H9 (cell line): ENCODE measurements at regions not wholly inside any gene's neighbourhood (a gene's known extent, or its start where the extent isn't known, plus 50 kb on each side); places are given as distances from the start of the nearest gene placed in this dataset.

Experiments used
- DNase-seq: peaks from one replicate; pipeline ENCODE4 v3.0.0-alpha.2; 2017
- H2AFZ ChIP-seq: one replicate; pipeline ENCODE4 v1.6.1; 2013; ENCODE audit warnings: mild to moderate bottlenecking, low read length, control low read depth, moderate library complexity
- H2AK5ac ChIP-seq: 2 replicates; pipeline ENCODE4 v1.6.1; 2013; ENCODE audit warnings: low read length, control low read depth, mixed read lengths; ENCODE audit not compliant: insufficient read length
- H2BK120ac ChIP-seq: one replicate; pipeline ENCODE4 v1.6.1; 2013; ENCODE audit warnings: low read depth, mild to moderate bottlenecking, low read length, control low read depth, inconsistent platforms; ENCODE audit not compliant: poor library complexity, severe bottlenecking
- H2BK12ac ChIP-seq: 2 replicates; pipeline ENCODE4 v1.6.1; 2013; ENCODE audit warnings: low read length, control low read depth, mixed read lengths, low read depth; ENCODE audit not compliant: insufficient read length
- H2BK15ac ChIP-seq: 2 replicates; pipeline ENCODE4 v1.6.1; 2013; ENCODE audit warnings: low read depth, low read length, control low read depth
- H2BK20ac ChIP-seq: one replicate; pipeline ENCODE4 v1.6.1; 2013; ENCODE audit warnings: low read depth, mild to moderate bottlenecking, low read length, control low read depth, inconsistent platforms; ENCODE audit not compliant: poor library complexity, severe bottlenecking
- H2BK5ac ChIP-seq: 2 replicates; pipeline ENCODE4 v1.6.1; 2013; ENCODE audit warnings: low read length, control low read depth, mixed read lengths; ENCODE audit not compliant: insufficient read length
- H3K14ac ChIP-seq: 2 replicates; pipeline ENCODE4 v1.6.1; 2013; ENCODE audit warnings: low read length, control low read depth; ENCODE audit not compliant: insufficient read depth
- H3K18ac ChIP-seq: 2 replicates; pipeline ENCODE4 v1.6.1; 2013; ENCODE audit warnings: low read depth, mild to moderate bottlenecking, mixed read lengths, low read length, control low read depth; ENCODE audit not compliant: insufficient read length
- H3K23ac ChIP-seq: 2 replicates; pipeline ENCODE4 v1.6.1; 2013; ENCODE audit warnings: low read length, control low read depth, mixed read lengths, low read depth; ENCODE audit not compliant: insufficient read length
- H3K23me2 ChIP-seq: 2 replicates; pipeline ENCODE4 v1.6.1; 2013; ENCODE audit warnings: low read depth, mild to moderate bottlenecking, mixed read lengths, low read length, control low read depth; ENCODE audit not compliant: insufficient read length, poor library complexity, severe bottlenecking
- H3K27ac ChIP-seq: 2 replicates; pipeline ENCODE4 v1.5.1; 2013; ENCODE audit warnings: low read length, control low read depth, mixed read lengths, low read depth; ENCODE audit not compliant: insufficient read length
- H3K27me3 ChIP-seq: 2 replicates; pipeline ENCODE4 v1.6.1; 2013; ENCODE audit warnings: low read length, control low read depth, inconsistent platforms; ENCODE audit not compliant: insufficient read depth
- H3K4ac ChIP-seq: 2 replicates; pipeline ENCODE4 v1.6.1; 2013; ENCODE audit warnings: low read depth, mild to moderate bottlenecking, control low read depth, inconsistent platforms, low read length, moderate library complexity
- H3K4me1 ChIP-seq: 2 replicates; pipeline ENCODE4 v1.6.1; 2013; ENCODE audit warnings: low read length, control low read depth, inconsistent platforms; ENCODE audit not compliant: insufficient read depth
- H3K4me2 ChIP-seq: 2 replicates; pipeline ENCODE4 v1.6.1; 2013; ENCODE audit warnings: low read length, control low read depth, mixed read lengths; ENCODE audit not compliant: insufficient read length, insufficient read depth
- H3K56ac ChIP-seq: 2 replicates; pipeline ENCODE4 v1.6.1; 2013; ENCODE audit warnings: low read depth, mild to moderate bottlenecking, mixed read lengths, low read length, control low read depth; ENCODE audit not compliant: insufficient read length
- H3K79me1 ChIP-seq: 2 replicates; pipeline ENCODE4 v1.6.1; 2013; ENCODE audit warnings: low read depth, mild to moderate bottlenecking, moderate library complexity, low read length, control low read depth, inconsistent platforms; ENCODE audit not compliant: insufficient read depth, poor library complexity, severe bottlenecking
- H3K79me2 ChIP-seq: 2 replicates; pipeline ENCODE4 v1.6.1; 2013; ENCODE audit warnings: low read length, control low read depth, inconsistent platforms; ENCODE audit not compliant: insufficient read depth
- H3K9ac ChIP-seq: 2 replicates; pipeline ENCODE4 v1.6.1; 2013; ENCODE audit warnings: low read length, control low read depth, mixed read lengths; ENCODE audit not compliant: insufficient read length; ENCODE audit errors: extremely low read depth
- H3K9me3 ChIP-seq: one replicate; pipeline ENCODE4 v1.6.1; 2013; ENCODE audit warnings: low read depth, low read length, inconsistent platforms; ENCODE audit not compliant: control insufficient read depth
- H3T11ph ChIP-seq: one replicate; pipeline ENCODE4 v1.6.1; 2013; ENCODE audit warnings: mild to moderate bottlenecking, low read length, control low read depth, inconsistent platforms
- H4K20me1 ChIP-seq: one replicate; pipeline ENCODE4 v1.6.1; 2013; ENCODE audit not compliant: control insufficient read depth, insufficient read length, insufficient read depth
- H4K5ac ChIP-seq: 2 replicates; pipeline ENCODE4 v1.6.1; 2013; ENCODE audit warnings: low read depth, mild to moderate bottlenecking, mixed read lengths, low read length, control low read depth; ENCODE audit not compliant: insufficient read length
- H4K8ac ChIP-seq: replicated peaks from 2 replicates; pipeline ENCODE4 v1.6.1; 2013; ENCODE audit warnings: low read length, control low read depth, mixed read lengths, low read depth; ENCODE audit not compliant: insufficient read length
- H4K91ac ChIP-seq: 2 replicates; pipeline ENCODE4 v1.6.1; 2013; ENCODE audit warnings: low read depth, mild to moderate bottlenecking, moderate library complexity, mixed read lengths, low read length, control low read depth; ENCODE audit not compliant: insufficient read length
- H3K27ac Mint-ChIP-seq, 3 experiments: 2 replicates in 2 of 3; 3 replicates in 1 of 3; pipeline ENCODE4 v1.8.0; 2020 to 2021; ENCODE audit warnings: mixed read lengths in 3 of 3, mild to moderate bottlenecking in 1 of 3, moderate library complexity in 1 of 3
- H3K27me3 Mint-ChIP-seq: 2 replicates; pipeline ENCODE4 v1.8.0; 2021; ENCODE audit warnings: low read depth, mild to moderate bottlenecking, moderate library complexity, mixed read lengths
- H3K36me3 Mint-ChIP-seq, 3 experiments: 2 replicates in 2 of 3; 3 replicates in 1 of 3; pipeline ENCODE4 v1.8.0; 2020 to 2021; ENCODE audit warnings: low read depth in 3 of 3, mixed read lengths in 3 of 3; ENCODE audit not compliant: insufficient read depth in 1 of 3
- H3K4me1 Mint-ChIP-seq, 2 experiments: 2 replicates each; pipeline ENCODE4 v1.8.0; 2020; ENCODE audit warnings: mixed read lengths in 2 of 2
- H3K4me3 Mint-ChIP-seq, 2 experiments: 2 replicates in 1 of 2; 3 replicates in 1 of 2; pipeline ENCODE4 v1.8.0; 2020 to 2021; ENCODE audit warnings: mild to moderate bottlenecking in 2 of 2, mixed read lengths in 2 of 2, moderate library complexity in 1 of 2
- H3K9me3 Mint-ChIP-seq, 2 experiments: 2 replicates in 1 of 2; 3 replicates in 1 of 2; pipeline ENCODE4 v1.8.0; 2020; ENCODE audit warnings: mild to moderate bottlenecking in 2 of 2, mixed read lengths in 2 of 2, moderate library complexity in 1 of 2
- WGBS: extraction: QIAGEN DNeasy Blood & Tissue Kit; methylation state at CpG from one replicate; pipeline ENCODE4 v1.1.7; 2013; ENCODE audit warnings: missing lambda C conversion rate, low lambda C conversion rate, mixed read lengths; ENCODE audit not compliant: insufficient read length; ENCODE audit errors: extremely low coverage; 5-methylcytosine and 5-hydroxymethylcytosine counted together
- TF ChIP-seq, protein P1 (sequence below): fragments of 200-600 bp; sonication (generic); conservative IDR thresholded peaks from 3 replicates; pipeline ENCODE4 v1.8.0; 2021; ENCODE audit warnings: antibody characterized with exemption, mild to moderate bottlenecking

DNA sequence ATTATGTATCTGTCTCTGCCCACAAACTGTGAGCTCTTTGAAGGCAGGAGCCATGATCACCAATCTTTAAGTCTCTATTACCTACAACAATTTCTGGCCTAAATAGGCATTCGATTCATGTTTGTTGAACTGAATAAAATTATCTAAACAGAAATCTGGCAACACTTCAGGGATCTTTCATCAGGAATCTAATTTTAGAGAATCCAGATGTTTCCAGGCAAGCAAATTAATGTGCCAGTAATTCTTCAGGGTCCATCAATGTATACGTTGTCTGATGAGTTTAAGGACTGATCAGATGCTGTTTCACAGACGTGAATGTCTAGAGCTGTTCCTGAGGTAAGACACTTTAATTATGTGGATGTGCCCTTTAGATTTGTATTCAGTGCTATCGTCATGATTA, 524.4 kb downstream of the PTPRC start:
- Histone ChIP-seq H3K4me2 (no peak overlapping the region), H4K20me1 (no peaks in the 10 kb centered on the region), H2BK20ac (no peak overlapping the region), H4K5ac (no peak overlapping the region), H3K4ac (no peak overlapping the region), H4K8ac (no peak overlapping the region), H3K23ac (no peak overlapping the region), H2AFZ (no peak overlapping the region), H3K9ac (no peak overlapping the region), H3K14ac (no peak overlapping the region), H3K9me3 (no peaks in the 10 kb centered on the region), H3K56ac (no peak overlapping the region), H3K27ac (no peak overlapping the region), H3K27me3 (no peaks in the 10 kb centered on the region), H3K79me1 (no peaks in the 10 kb centered on the region), H3K4me1 (no peaks in the 10 kb centered on the region), H3T11ph (no peak overlapping the region), H2BK5ac (no peak overlapping the region), H3K79me2 (no peaks in the 10 kb centered on the region), H3K23me2 (no peaks in the 10 kb centered on the region), H2BK12ac (no peak overlapping the region), H4K91ac (no peak overlapping the region), H2AK5ac (no peak overlapping the region), H3K18ac (no peak overlapping the region), H2BK15ac (no peak overlapping the region), H2BK120ac (no peak overlapping the region)
- WGBS, result no CpG with 5 or more reads among the region's 4 CpGs
- peaks cover 8 to 11% of the 10 kb centered on the region in 2 experiments for H3K4me1 Mint-ChIP-seq
- H3K27me3 Mint-ChIP-seq, result no peaks in the 10 kb centered on the region
- DNase-seq, result no peak
- no peaks in the 10 kb centered on the region; a peak in 1 of 7 replicates for H3K36me3 Mint-ChIP-seq
- TF ChIP-seq, protein P1, sequence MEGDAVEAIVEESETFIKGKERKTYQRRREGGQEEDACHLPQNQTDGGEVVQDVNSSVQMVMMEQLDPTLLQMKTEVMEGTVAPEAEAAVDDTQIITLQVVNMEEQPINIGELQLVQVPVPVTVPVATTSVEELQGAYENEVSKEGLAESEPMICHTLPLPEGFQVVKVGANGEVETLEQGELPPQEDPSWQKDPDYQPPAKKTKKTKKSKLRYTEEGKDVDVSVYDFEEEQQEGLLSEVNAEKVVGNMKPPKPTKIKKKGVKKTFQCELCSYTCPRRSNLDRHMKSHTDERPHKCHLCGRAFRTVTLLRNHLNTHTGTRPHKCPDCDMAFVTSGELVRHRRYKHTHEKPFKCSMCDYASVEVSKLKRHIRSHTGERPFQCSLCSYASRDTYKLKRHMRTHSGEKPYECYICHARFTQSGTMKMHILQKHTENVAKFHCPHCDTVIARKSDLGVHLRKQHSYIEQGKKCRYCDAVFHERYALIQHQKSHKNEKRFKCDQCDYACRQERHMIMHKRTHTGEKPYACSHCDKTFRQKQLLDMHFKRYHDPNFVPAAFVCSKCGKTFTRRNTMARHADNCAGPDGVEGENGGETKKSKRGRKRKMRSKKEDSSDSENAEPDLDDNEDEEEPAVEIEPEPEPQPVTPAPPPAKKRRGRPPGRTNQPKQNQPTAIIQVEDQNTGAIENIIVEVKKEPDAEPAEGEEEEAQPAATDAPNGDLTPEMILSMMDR, result no peak
- no peaks in the 10 kb centered on the region for H3K9me3 Mint-ChIP-seq
- H3K4me3 Mint-ChIP-seq, result no peak overlapping the region
- no peak overlapping the region for H3K27ac Mint-ChIP-seq
